GM19397 (cell line): ENCODE measurements at regions not wholly inside any gene's neighbourhood (a gene's known extent, or its start where the extent isn't known, plus 50 kb on each side); places are given as distances from the start of the nearest gene placed in this dataset.
"Not testable (repeated sequence)": the region's sequence is repeated elsewhere in the genome, so short reads cannot be mapped to it uniquely, and the experiment has no call there.

ENCODE experiments used
- ATAC-seq: cut with Tn5 transposase; IDR thresholded peaks from one replicate; pipeline ENCODE4 v1.9.1; 2021; ENCODE audit warnings: mild to moderate bottlenecking, moderate library complexity; ENCODE audit not compliant: unreplicated experiment

- ATAC-seq, result no peak
These were observed 108.9 kb upstream of the BARHL2 start for GRCh38 chr1:90826024-90826423.

- no peak for ATAC-seq
These were observed 107.4 kb upstream of the BARHL2 start for GRCh38 chr1:90824551-90824950.

- no peak for ATAC-seq
These were observed 106.6 kb upstream of the BARHL2 start for GRCh38 chr1:90823686-90824085.

GRCh38 chr1:90821788-90822359, 104.8 kb upstream of the BARHL2 start:
- ATAC-seq, result no peak

GRCh38 chr1:90821152-90821787, 104.2 kb upstream of the BARHL2 start:
- ATAC-seq, result no peak

GRCh38 chr1:90820745-90821144, 103.6 kb upstream of the BARHL2 start:
- ATAC-seq, result no peak

GRCh38 chr1:90817399-90817798, 100.3 kb upstream of the BARHL2 start:
- no peak for ATAC-seq

GRCh38 chr1:90812237-90812636, 95.1 kb upstream of the BARHL2 start:
- ATAC-seq, result not testable (repeated sequence)

- ATAC-seq, result not testable (repeated sequence)
These were observed 94.4 kb upstream of the BARHL2 start for GRCh38 chr1:90811444-90811950.

GRCh38 chr1:90810681-90811080, 93.6 kb upstream of the BARHL2 start:
- no peak for ATAC-seq

- no peak for ATAC-seq
These were observed 92.9 kb upstream of the BARHL2 start for GRCh38 chr1:90809996-90810395.

GRCh38 chr1:90809093-90809492, 92.0 kb upstream of the BARHL2 start:
- ATAC-seq, result no peak

- ATAC-seq, result no peak
These were observed 90.2 kb upstream of the BARHL2 start for GRCh38 chr1:90807329-90807728.

- ATAC-seq, result no peak
These were observed 85.5 kb upstream of the BARHL2 start for GRCh38 chr1:90802622-90803021.

GRCh38 chr1:90800012-90800717, 83.1 kb upstream of the BARHL2 start:
- no peak for ATAC-seq

GRCh38 chr1:90799326-90799725, 82.2 kb upstream of the BARHL2 start:
- no peak for ATAC-seq

GRCh38 chr1:90798883-90799282, 81.8 kb upstream of the BARHL2 start:
- ATAC-seq, result no peak

- ATAC-seq, result no peak
These were observed 81.2 kb upstream of the BARHL2 start for GRCh38 chr1:90798344-90798743.

GRCh38 chr1:90795431-90795830, 78.3 kb upstream of the BARHL2 start:
- ATAC-seq, result no peak

GRCh38 chr1:90786709-90787108, 69.6 kb upstream of the BARHL2 start:
- no peak for ATAC-seq

GRCh38 chr1:90784186-90784847, 67.2 kb upstream of the BARHL2 start:
- no peak for ATAC-seq

GRCh38 chr1:90783181-90783580, 66.1 kb upstream of the BARHL2 start:
- no peak for ATAC-seq
